ENCODE measurements at regions not wholly inside any gene's neighbourhood (a gene's known extent, or its start where the extent isn't known, plus 50 kb on each side); places are given as distances from the start of the nearest gene placed in this dataset.

GRCh38 chr5:13045897-13046551, 898.5 kb downstream of the DNAH5 start:
- no peak overlapping the region for H3K4me3 ChIP-seq (replicated peaks; ENCODE audit: insufficient read depth, low read length)
- no peak for DNase-seq (ENCODE audit: low read depth in 1 of 2, low spot score in 1 of 2)
- H3K27me3 ChIP-seq (ENCODE audit: insufficient read depth, poor library complexity, severe bottlenecking) = no peaks in the 10 kb centered on the region
- no peak for TF ChIP-seq GABPA (IDR thresholded peaks at IDR 0.05; ENCODE audit: low read depth)
- TF ChIP-seq REST (IDR thresholded peaks at IDR 0.05; ENCODE audit: insufficient replicate concordance, low read depth) = no peak
- TF ChIP-seq SPI1 (IDR thresholded peaks at IDR 0.05; ENCODE audit: borderline replicate concordance, low read depth) = no peak
- no peak for TF ChIP-seq POLR2AphosphoS5 (IDR thresholded peaks at IDR 0.05; ENCODE audit: low read depth)
- TF ChIP-seq CTCF (IDR thresholded peaks at IDR 0.05; ENCODE audit: insufficient read depth, low read length) = no peak
- no peak overlapping the region for H3K27ac ChIP-seq (replicated peaks)

GRCh38 chr5:13034061-13034460, 910.4 kb downstream of the DNAH5 start:
- TF ChIP-seq SPI1 (IDR thresholded peaks at IDR 0.05; ENCODE audit: borderline replicate concordance, low read depth) = no peak
- TF ChIP-seq POLR2AphosphoS5 (IDR thresholded peaks at IDR 0.05; ENCODE audit: low read depth) = no peak
- TF ChIP-seq CTCF (IDR thresholded peaks at IDR 0.05; ENCODE audit: insufficient read depth, low read length) = no peak
- TF ChIP-seq REST (IDR thresholded peaks at IDR 0.05; ENCODE audit: insufficient replicate concordance, low read depth) = no peak
- no peak for TF ChIP-seq GABPA (IDR thresholded peaks at IDR 0.05; ENCODE audit: low read depth)
- H3K27ac ChIP-seq (replicated peaks) = no peak overlapping the region
- H3K27me3 ChIP-seq (ENCODE audit: insufficient read depth, poor library complexity, severe bottlenecking) = no peaks in the 10 kb centered on the region
- no peak overlapping the region for H3K4me3 ChIP-seq (replicated peaks; ENCODE audit: insufficient read depth, low read length)
- no peak for DNase-seq (ENCODE audit: low read depth in 1 of 2, low spot score in 1 of 2)

- TF ChIP-seq GABPA (IDR thresholded peaks at IDR 0.05; ENCODE audit: low read depth) (no peak), REST (IDR thresholded peaks at IDR 0.05; ENCODE audit: insufficient replicate concordance, low read depth) (no peak), SPI1 (IDR thresholded peaks at IDR 0.05; ENCODE audit: borderline replicate concordance, low read depth) (no peak), POLR2AphosphoS5 (IDR thresholded peaks at IDR 0.05; ENCODE audit: low read depth) (no peak), CTCF (IDR thresholded peaks at IDR 0.05; ENCODE audit: insufficient read depth, low read length) (no peak)
- Histone ChIP-seq H3K4me3 (replicated peaks; ENCODE audit: insufficient read depth, low read length) (no peak overlapping the region), H3K27ac (replicated peaks) (no peak overlapping the region), H3K27me3 (ENCODE audit: insufficient read depth, poor library complexity, severe bottlenecking) (no peaks in the 10 kb centered on the region)
- no peak for DNase-seq (ENCODE audit: low read depth in 1 of 2, low spot score in 1 of 2)
These were observed 915.3 kb downstream of the DNAH5 start for GRCh38 chr5:13029211-13029610.
